ENCODE measurements at regions not wholly inside any gene's neighbourhood (a gene's known extent, or its start where the extent isn't known, plus 50 kb on each side); places are given as distances from the start of the nearest gene placed in this dataset.

DNA sequence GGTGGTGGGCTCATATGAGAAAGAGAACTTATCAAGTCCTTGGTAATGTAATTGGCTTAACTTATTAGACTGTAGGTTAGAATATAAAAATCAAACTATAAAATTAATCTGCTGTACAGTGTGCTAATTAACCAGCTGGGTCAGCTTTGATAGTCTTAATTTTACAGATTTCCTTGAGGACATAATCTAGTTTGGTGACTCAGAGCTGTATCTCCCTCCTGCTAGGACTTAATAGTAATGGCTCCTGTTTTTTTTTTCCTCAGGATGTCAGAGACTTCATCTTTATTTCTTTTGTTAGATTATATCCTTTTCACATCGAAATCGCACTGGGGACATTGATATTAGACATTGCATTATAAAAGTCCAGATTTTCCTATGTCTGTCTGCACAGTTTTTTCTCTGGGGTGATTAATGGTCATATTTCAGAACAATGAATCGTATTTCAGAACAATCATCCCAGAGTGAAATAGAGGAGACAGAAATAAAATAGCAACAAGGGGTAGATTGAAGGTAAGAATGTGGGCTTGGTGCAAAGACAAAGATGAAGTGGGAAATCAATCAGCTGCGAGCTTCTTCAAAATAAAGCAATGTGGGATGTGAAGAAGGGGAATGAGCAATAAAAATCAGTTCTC lies 346.4 kb upstream of the RIOK2 start:
- peaks cover 9% of the 10 kb centered on the region for H3K4me1 Mint-ChIP-seq (ENCODE audit: low read depth)
- TF ChIP-seq, protein P1, sequence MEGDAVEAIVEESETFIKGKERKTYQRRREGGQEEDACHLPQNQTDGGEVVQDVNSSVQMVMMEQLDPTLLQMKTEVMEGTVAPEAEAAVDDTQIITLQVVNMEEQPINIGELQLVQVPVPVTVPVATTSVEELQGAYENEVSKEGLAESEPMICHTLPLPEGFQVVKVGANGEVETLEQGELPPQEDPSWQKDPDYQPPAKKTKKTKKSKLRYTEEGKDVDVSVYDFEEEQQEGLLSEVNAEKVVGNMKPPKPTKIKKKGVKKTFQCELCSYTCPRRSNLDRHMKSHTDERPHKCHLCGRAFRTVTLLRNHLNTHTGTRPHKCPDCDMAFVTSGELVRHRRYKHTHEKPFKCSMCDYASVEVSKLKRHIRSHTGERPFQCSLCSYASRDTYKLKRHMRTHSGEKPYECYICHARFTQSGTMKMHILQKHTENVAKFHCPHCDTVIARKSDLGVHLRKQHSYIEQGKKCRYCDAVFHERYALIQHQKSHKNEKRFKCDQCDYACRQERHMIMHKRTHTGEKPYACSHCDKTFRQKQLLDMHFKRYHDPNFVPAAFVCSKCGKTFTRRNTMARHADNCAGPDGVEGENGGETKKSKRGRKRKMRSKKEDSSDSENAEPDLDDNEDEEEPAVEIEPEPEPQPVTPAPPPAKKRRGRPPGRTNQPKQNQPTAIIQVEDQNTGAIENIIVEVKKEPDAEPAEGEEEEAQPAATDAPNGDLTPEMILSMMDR (IDR thresholded peaks at IDR 0.05), result no peak
- no peak overlapping the region for H3K27ac Mint-ChIP-seq (ENCODE audit: unreplicated experiment)
- H3K36me3 Mint-ChIP-seq (ENCODE audit: low read depth), result peaks cover 1% of the 10 kb centered on the region
- no peak overlapping the region for H3K4me3 Mint-ChIP-seq (ENCODE audit: unreplicated experiment)
- DNase-seq (ENCODE audit: low spot score), result no peak
- H3K27me3 Mint-ChIP-seq (ENCODE audit: low read depth), result no peaks in the 10 kb centered on the region
- H3K9me3 Mint-ChIP-seq (ENCODE audit: low read depth), result no peaks in the 10 kb centered on the region

GRCh38 chr5:97531549-97531948 lies 348.5 kb upstream of the RIOK2 start:
- H3K36me3 Mint-ChIP-seq (ENCODE audit: low read depth), result no peaks in the 10 kb centered on the region
- no peaks in the 10 kb centered on the region for H3K9me3 Mint-ChIP-seq (ENCODE audit: low read depth)
- H3K27ac Mint-ChIP-seq (ENCODE audit: unreplicated experiment), result no peak overlapping the region
- H3K4me1 Mint-ChIP-seq (ENCODE audit: low read depth), result peaks cover 9% of the 10 kb centered on the region
- no peaks in the 10 kb centered on the region for H3K27me3 Mint-ChIP-seq (ENCODE audit: low read depth)
- TF ChIP-seq, protein P1 (IDR thresholded peaks at IDR 0.05), result no peak
- no peak for DNase-seq (ENCODE audit: low spot score)
- H3K4me3 Mint-ChIP-seq (ENCODE audit: unreplicated experiment), result no peak overlapping the region

DNA sequence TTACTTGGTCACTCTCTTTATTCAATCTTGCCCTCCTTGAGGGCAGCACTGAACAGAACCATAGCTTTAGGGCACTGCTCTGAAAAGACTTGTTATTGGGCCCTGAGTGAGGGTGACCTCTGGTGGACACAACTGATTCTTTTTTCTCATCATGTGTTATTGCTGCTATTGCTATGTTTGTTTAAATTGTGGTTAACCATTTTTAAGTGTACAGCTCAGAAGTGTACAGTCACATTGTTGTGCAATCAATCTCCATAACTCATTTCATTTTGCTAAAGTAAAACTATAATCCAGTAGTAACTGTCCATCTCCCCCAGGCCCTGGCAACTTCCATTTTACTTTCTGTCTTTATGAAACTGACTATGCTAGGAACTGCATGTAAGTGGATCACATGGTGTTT lies 351.1 kb upstream of the RIOK2 start:
- no peak for DNase-seq (ENCODE audit: low spot score)
- TF ChIP-seq, protein P1 (IDR thresholded peaks at IDR 0.05), result peak; percentile 85
- Mint-ChIP-seq H3K27me3 (ENCODE audit: low read depth) (no peaks in the 10 kb centered on the region), H3K9me3 (ENCODE audit: low read depth) (no peaks in the 10 kb centered on the region), H3K4me1 (ENCODE audit: low read depth) (peaks cover 3% of the 10 kb centered on the region), H3K27ac (ENCODE audit: unreplicated experiment) (no peak overlapping the region), H3K36me3 (ENCODE audit: low read depth) (no peaks in the 10 kb centered on the region), H3K4me3 (ENCODE audit: unreplicated experiment) (no peak overlapping the region)

- H3K4me3 Mint-ChIP-seq (ENCODE audit: unreplicated experiment), result no peak overlapping the region
- no peaks in the 10 kb centered on the region for H3K9me3 Mint-ChIP-seq (ENCODE audit: low read depth)
- H3K27ac Mint-ChIP-seq (ENCODE audit: unreplicated experiment), result no peak overlapping the region
- TF ChIP-seq, protein P1 (IDR thresholded peaks at IDR 0.05), result no peak
- DNase-seq (ENCODE audit: low spot score), result no peak
- peaks cover 3% of the 10 kb centered on the region for H3K4me1 Mint-ChIP-seq (ENCODE audit: low read depth)
- no peaks in the 10 kb centered on the region for H3K36me3 Mint-ChIP-seq (ENCODE audit: low read depth)
- no peaks in the 10 kb centered on the region for H3K27me3 Mint-ChIP-seq (ENCODE audit: low read depth)
These were observed 353.6 kb upstream of the RIOK2 start for GRCh38 chr5:97536683-97537082.

DNA sequence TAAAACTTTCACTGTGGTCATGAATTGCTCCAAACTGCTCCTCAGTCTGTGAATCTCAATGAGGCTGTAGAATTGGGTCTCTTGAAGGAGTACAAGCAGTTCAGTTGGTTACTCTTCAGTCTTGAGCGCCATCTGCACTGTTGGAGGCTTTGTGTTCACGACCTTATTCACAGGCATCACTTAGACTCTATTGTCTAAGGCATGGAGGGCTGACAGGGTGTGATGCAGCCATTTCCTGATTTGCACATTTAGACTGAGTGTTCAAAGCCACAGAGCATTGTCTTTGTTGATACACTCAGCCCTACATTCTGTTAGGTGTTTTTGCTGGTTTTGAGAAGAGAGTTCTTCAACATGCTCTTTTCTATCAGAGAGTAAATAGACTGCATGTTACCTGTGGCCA lies 355.9 kb upstream of the RIOK2 start:
- Mint-ChIP-seq H3K9me3 (ENCODE audit: low read depth) (no peaks in the 10 kb centered on the region), H3K4me1 (ENCODE audit: low read depth) (peaks cover 3% of the 10 kb centered on the region), H3K27ac (ENCODE audit: unreplicated experiment) (no peak overlapping the region), H3K27me3 (ENCODE audit: low read depth) (no peaks in the 10 kb centered on the region), H3K4me3 (ENCODE audit: unreplicated experiment) (no peak overlapping the region), H3K36me3 (ENCODE audit: low read depth) (no peaks in the 10 kb centered on the region)
- DNase-seq (ENCODE audit: low spot score), result no peak
- TF ChIP-seq, protein P1 (IDR thresholded peaks at IDR 0.05), result no peak

Data from chondrocyte (in vitro differentiated cells).